Body of pancreas (tissue), 4 donors: ENCODE measurements at regions not wholly inside any gene's neighbourhood (a gene's known extent, or its start where the extent isn't known, plus 50 kb on each side); places are given as distances from the start of the nearest gene placed in this dataset.

Experiments
- CTCF ChIP-seq, 7 experiments: fragments of 450-650 bp in 4 of 7; fragments of 200-600 bp in 3 of 7; sonication (generic) in 3 of 7; IDR thresholded peaks; one replicate each; pipeline ENCODE4 v1.5.1; 2016 to 2019; ENCODE audit warnings: antibody characterized with exemption in 7 of 7
- POLR2A ChIP-seq, 3 donors: fragments of 450-650 bp; IDR thresholded peaks; one replicate each; pipeline ENCODE4 v1.6.1; 2016; ENCODE audit warnings: antibody characterized with exemption in 3 of 3, mild to moderate bottlenecking in 2 of 3

GRCh38 chr7:53252539-53252938 lies 217.1 kb downstream of the POM121L12 start:
- TF ChIP-seq CTCF (IDR thresholded peaks at IDR 0.05), result no peak
- TF ChIP-seq POLR2A (IDR thresholded peaks at IDR 0.05), result no peak
